ENCODE measurements at regions not wholly inside any gene's neighbourhood (a gene's known extent, or its start where the extent isn't known, plus 50 kb on each side); places are given as distances from the start of the nearest gene placed in this dataset.

GRCh38 chr12:107264667-107265066 is 171.3 kb upstream of the CRY1 start:
- H4K20me1 ChIP-seq (ENCODE audit: insufficient read depth, poor library complexity, severe bottlenecking), result no peaks in the 10 kb centered on the region
- WGBS (ENCODE audit: low lambda C conversion rate, missing lambda C conversion rate), result 92% methylated on average over 7 of the region's 7 CpGs
- no peaks in the 10 kb centered on the region for H3K4me1 ChIP-seq (ENCODE audit: insufficient read depth)
- H3K27me3 ChIP-seq, result peaks cover 5% of the 10 kb centered on the region
- H2AFZ ChIP-seq, result no peak overlapping the region
- H3K27ac ChIP-seq, result no peak overlapping the region
- no peaks in the 10 kb centered on the region for H3K9me3 ChIP-seq (ENCODE audit: low read depth)
- H3K4me3 ChIP-seq, result no peak overlapping the region
- TF ChIP-seq EZH2 (IDR thresholded peaks at IDR 0.05; ENCODE audit: borderline replicate concordance) (no peak), EZH2phosphoT487 (IDR thresholded peaks at IDR 0.05; ENCODE audit: low read depth, severe bottlenecking, unreplicated experiment) (no peak), CTCF (IDR thresholded peaks at IDR 0.05; ENCODE audit: poor library complexity) (no peak)
- no peaks in the 10 kb centered on the region for H3K79me2 ChIP-seq
- H3K36me3 ChIP-seq (replicated peaks; ENCODE audit: insufficient read depth, low read depth), result no peaks in the 10 kb centered on the region
- no peak overlapping the region for H3K4me2 ChIP-seq
- DNase-seq (ENCODE audit: low spot score), result no peak
- no peaks in the 10 kb centered on the region for H3K9me2 ChIP-seq (replicated peaks; ENCODE audit: insufficient read depth)

- no peak for TF ChIP-seq EZH2 (IDR thresholded peaks at IDR 0.05; ENCODE audit: borderline replicate concordance)
- no peak for TF ChIP-seq EZH2phosphoT487 (IDR thresholded peaks at IDR 0.05; ENCODE audit: low read depth, severe bottlenecking, unreplicated experiment)
- TF ChIP-seq CTCF (IDR thresholded peaks at IDR 0.05; ENCODE audit: poor library complexity), result no peak
- H3K4me3 ChIP-seq, result no peak overlapping the region
- H3K27ac ChIP-seq, result no peak overlapping the region
- no peaks in the 10 kb centered on the region for H3K36me3 ChIP-seq (replicated peaks; ENCODE audit: insufficient read depth, low read depth)
- no peak overlapping the region for H3K4me2 ChIP-seq
- H3K4me1 ChIP-seq (ENCODE audit: insufficient read depth), result no peaks in the 10 kb centered on the region
- no peaks in the 10 kb centered on the region for H3K9me2 ChIP-seq (replicated peaks; ENCODE audit: insufficient read depth)
- no peak overlapping the region for H2AFZ ChIP-seq
- DNase-seq (ENCODE audit: low spot score), result no peak
- WGBS (ENCODE audit: low lambda C conversion rate, missing lambda C conversion rate), result 75% methylated on average over 1 of the region's 1 CpG
- H3K9me3 ChIP-seq (ENCODE audit: low read depth), result no peaks in the 10 kb centered on the region
- H3K27me3 ChIP-seq, result peaks cover 5% of the 10 kb centered on the region
- no peaks in the 10 kb centered on the region for H3K79me2 ChIP-seq
- no peaks in the 10 kb centered on the region for H4K20me1 ChIP-seq (ENCODE audit: insufficient read depth, poor library complexity, severe bottlenecking)
These were observed 174.3 kb upstream of the CRY1 start for GRCh38 chr12:107267604-107268003.

- DNase-seq (ENCODE audit: low spot score), result no peak
- H3K27me3 ChIP-seq, result peaks cover 3% of the 10 kb centered on the region
- no peaks in the 10 kb centered on the region for H4K20me1 ChIP-seq (ENCODE audit: insufficient read depth, poor library complexity, severe bottlenecking)
- no peak overlapping the region for H3K27ac ChIP-seq
- H3K4me3 ChIP-seq, result no peak overlapping the region
- no peaks in the 10 kb centered on the region for H3K4me1 ChIP-seq (ENCODE audit: insufficient read depth)
- no peak overlapping the region for H2AFZ ChIP-seq
- H3K4me2 ChIP-seq, result no peak overlapping the region
- H3K9me2 ChIP-seq (replicated peaks; ENCODE audit: insufficient read depth), result no peaks in the 10 kb centered on the region
- no peaks in the 10 kb centered on the region for H3K9me3 ChIP-seq (ENCODE audit: low read depth)
- 98% methylated on average over 2 of the region's 2 CpGs for WGBS (ENCODE audit: low lambda C conversion rate, missing lambda C conversion rate)
- TF ChIP-seq EZH2phosphoT487 (IDR thresholded peaks at IDR 0.05; ENCODE audit: low read depth, severe bottlenecking, unreplicated experiment), result no peak
- no peak for TF ChIP-seq EZH2 (IDR thresholded peaks at IDR 0.05; ENCODE audit: borderline replicate concordance)
- TF ChIP-seq CTCF (IDR thresholded peaks at IDR 0.05; ENCODE audit: poor library complexity), result no peak
- no peaks in the 10 kb centered on the region for H3K79me2 ChIP-seq
- no peaks in the 10 kb centered on the region for H3K36me3 ChIP-seq (replicated peaks; ENCODE audit: insufficient read depth, low read depth)
These were observed 178.2 kb upstream of the CRY1 start for GRCh38 chr12:107271523-107271922.

- no peak overlapping the region for H3K4me2 ChIP-seq
- H4K20me1 ChIP-seq (ENCODE audit: insufficient read depth, poor library complexity, severe bottlenecking), result no peaks in the 10 kb centered on the region
- H3K9me3 ChIP-seq (ENCODE audit: low read depth), result no peaks in the 10 kb centered on the region
- no peak overlapping the region for H3K4me3 ChIP-seq
- no peak overlapping the region for H3K27ac ChIP-seq
- H3K27me3 ChIP-seq, result no peaks in the 10 kb centered on the region
- 57% methylated on average over 1 of the region's 1 CpG for WGBS (ENCODE audit: low lambda C conversion rate, missing lambda C conversion rate)
- DNase-seq (ENCODE audit: low spot score), result no peak
- no peaks in the 10 kb centered on the region for H3K36me3 ChIP-seq (replicated peaks; ENCODE audit: insufficient read depth, low read depth)
- H3K4me1 ChIP-seq (ENCODE audit: insufficient read depth), result no peaks in the 10 kb centered on the region
- H3K9me2 ChIP-seq (replicated peaks; ENCODE audit: insufficient read depth), result no peaks in the 10 kb centered on the region
- TF ChIP-seq EZH2phosphoT487 (IDR thresholded peaks at IDR 0.05; ENCODE audit: low read depth, severe bottlenecking, unreplicated experiment), result no peak
- no peak for TF ChIP-seq EZH2 (IDR thresholded peaks at IDR 0.05; ENCODE audit: borderline replicate concordance)
- TF ChIP-seq CTCF (IDR thresholded peaks at IDR 0.05; ENCODE audit: poor library complexity), result no peak
- H2AFZ ChIP-seq, result no peak overlapping the region
- no peaks in the 10 kb centered on the region for H3K79me2 ChIP-seq
These were observed 182.2 kb upstream of the CRY1 start for GRCh38 chr12:107275530-107275929.
